NCI-H1092 treated with DMSO at 0.1 percent for 48 hours (cell line): ENCODE measurements at regions not wholly inside any gene's neighbourhood (a gene's known extent, or its start where the extent isn't known, plus 50 kb on each side); places are given as distances from the start of the nearest gene placed in this dataset.

Experiments
- DNase-seq: peaks from one replicate; lab custom pipeline; 2025; lab: John Stamatoyannopoulos, UW

DNA sequence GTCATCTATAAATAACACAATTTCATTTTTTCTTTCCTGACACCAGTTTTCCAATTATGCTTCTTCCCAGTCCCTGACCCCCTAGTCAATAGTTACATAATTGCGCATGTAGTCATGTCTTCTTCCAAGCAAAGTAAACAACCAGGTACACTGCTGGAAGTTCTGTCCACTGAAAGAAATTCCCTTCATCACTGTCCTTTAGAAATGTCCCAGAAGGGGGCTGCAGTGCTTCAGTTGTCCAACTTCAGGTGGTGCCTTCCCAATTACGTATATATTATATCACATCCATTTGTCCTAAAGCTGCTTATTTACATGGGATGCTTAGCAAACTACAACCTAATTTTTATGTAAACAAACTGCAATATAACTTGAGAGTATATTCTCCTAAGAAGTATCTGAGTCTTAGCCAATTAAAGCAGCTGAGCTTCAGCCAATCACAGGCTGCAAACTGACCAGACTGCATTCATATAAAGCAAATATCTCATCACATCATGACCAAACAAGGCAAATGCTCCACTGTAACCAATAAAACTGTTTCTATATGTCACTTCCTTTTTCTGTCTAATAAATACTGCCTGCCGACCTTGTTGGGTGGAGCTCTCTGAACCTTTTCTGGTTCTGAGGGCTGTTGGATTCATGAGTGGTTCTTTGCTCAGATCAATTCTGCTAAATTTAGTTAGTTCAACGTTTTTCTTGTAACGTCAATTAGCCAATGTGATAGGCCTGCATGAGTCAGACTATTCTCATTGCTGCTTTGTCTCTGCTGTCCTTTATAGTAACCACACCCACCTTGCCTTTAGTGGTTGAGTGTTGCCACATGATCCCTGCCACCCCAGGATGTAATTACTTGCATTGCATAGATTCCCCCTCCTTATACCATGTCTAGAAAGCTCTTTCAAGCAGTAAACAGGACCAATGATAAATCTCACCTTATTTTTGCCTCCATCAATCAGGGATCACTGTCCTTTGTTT, 239.3 kb downstream of the ALG10B start:
- DNase-seq, result no peak

DNA sequence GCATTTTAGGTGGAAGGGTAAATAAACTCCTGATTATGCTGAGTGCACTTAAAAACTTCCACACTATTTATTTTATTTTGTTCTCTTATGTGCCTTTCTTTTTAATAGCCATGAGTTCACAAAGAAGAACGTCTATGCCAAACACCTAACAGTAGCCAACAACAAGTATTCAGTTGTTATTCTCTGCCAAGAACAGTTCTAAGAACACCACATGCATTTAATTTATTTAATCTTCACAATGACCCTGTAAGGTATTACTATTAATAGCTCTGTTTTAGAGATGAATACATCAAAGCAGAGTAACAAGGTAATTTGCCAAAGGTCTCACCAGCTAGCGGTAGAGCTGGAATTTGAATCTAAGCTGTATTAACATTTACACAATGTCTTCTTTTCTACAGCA, 240.1 kb downstream of the ALG10B start:
- DNase-seq, result no peak

DNA sequence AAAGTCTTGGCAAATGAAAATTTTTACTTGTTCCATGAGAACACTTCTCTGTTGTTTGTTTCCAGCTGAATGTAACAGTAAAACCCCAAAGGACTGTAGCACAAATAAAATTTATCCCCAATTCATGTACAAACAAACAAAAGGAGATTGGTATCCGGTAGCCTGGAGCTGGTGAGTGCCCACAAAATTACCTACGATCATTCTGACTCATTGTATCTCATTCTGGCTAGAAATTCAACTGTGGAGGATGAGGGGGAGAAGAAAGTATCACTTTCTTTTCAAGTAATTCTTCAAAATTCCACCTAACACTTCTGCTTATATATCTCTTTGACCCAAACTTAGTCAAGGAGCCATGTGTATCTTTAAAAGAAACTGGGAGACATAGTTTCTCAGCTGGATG, 268.5 kb downstream of the ALG10B start:
- no peak for DNase-seq

DNA sequence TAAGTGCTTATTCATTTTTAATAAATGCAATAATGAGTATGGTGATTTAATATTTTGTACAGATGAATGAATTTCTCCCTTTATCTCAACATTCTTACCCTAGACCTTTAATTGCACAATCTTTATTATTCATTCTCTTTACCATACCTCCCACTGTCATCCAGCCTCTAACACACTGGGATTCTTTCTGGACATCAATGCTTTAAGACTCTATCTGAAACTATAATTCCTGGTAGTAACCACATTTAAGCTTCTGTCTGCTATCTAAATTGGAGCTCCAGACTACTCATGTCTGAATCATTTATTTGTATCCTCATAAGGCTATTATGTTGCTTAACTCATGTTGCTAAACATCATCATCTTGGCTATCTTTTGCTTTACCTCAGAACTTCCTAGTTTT, 270.2 kb downstream of the ALG10B start:
- DNase-seq, result no peak

DNA sequence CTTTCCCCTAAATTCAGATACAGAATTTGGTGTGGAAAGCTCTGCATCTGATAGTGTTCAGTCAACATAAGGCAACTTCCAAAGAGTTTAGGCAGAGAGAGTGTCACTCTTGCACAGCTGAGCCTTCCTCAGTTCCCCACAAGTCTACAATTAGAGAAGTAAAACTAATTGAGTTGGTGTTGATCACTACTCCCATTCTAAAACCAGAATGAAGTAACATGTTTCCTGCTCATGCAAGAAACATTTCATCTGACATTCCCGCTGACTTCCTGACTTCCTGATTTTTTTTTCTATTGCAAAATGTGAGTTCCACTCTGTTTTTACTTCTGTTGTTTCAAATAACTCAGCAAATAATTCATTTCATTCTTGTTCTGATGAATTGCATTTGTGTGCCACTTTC, 271.0 kb downstream of the ALG10B start:
- no peak for DNase-seq

DNA sequence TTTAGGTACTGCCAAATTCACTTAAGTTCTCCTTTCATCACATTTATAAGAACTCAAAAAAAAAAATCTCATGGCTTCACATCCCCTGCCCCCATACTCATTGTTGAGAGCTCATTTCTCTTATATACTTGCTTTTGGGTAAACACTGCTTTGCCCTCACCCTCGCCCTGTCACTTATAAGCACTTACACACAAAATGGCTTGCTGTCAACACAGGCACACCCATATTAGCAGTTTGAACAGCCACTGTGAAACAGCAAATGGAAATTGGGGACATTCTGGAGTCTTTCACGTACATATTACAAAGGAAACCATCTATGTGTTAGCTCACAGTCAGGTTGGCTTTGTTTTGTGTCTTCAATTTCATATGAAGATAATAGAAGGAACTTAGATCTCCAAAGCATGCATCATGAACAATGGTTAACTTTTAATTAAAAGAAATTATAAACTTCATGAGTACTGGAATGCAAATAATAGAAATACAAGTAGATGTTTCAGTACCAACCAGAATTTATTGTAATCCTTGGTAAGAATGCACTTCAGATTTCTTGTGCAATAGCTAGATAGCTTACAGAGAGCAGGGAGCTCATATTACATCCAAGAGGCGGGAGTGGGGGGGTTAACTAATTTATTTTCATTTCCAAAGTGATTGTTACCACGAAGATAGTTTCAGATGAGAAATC, 272.2 kb downstream of the ALG10B start:
- DNase-seq, result no peak

DNA sequence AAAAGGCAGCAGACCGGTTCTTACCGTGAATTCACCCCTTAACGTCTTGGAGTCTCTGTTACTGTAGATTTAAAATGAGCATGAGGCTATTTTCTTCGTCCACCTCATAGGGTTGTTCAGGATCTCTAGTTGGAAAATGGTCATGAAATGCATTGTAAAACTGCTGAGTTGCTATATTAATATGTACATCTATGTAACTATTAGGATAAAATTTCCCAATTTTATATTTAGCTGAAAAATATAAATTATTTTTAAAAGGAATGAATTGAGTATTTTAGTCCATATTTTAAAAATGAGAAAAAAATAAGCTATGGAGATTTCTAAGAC, 272.7 kb downstream of the ALG10B start:
- no peak for DNase-seq

DNA sequence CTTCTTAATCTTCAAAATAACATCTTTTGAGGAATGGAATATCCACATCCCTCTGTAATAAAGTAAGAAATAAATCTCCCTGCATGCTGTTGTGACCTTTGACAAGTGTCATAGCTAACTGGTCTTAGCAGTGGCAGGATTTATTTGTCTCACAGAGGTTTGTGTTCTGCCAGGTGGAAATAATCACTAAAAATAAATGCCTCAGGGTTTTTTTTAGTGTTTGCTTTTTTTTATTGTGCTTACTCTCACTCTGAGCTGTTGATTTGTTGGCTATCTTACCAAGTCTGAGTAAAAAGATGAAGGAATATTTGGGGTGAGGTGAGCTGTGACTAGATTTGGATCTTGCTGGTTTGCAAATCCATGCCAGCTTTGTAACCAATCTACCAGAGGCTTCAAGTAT, 285.4 kb downstream of the ALG10B start:
- DNase-seq, result no peak
